Kidney epithelial cell (primary cell): ENCODE measurements at regions not wholly inside any gene's neighbourhood (a gene's known extent, or its start where the extent isn't known, plus 50 kb on each side); places are given as distances from the start of the nearest gene placed in this dataset.

ENCODE experiments used
- DNase-seq: peaks from one replicate; pipeline ENCODE4 v3.0.0-alpha.2; 2010; ENCODE audit warnings: low read depth
- H3K27me3 ChIP-seq: 2 replicates; pipeline ENCODE4 v1.6.0; 2011; ENCODE audit warnings: low read length; ENCODE audit not compliant: control insufficient read depth, insufficient read depth
- H3K36me3 ChIP-seq: 2 replicates; pipeline ENCODE4 v1.5.1; 2011; ENCODE audit warnings: low read length; ENCODE audit not compliant: control insufficient read depth, insufficient read depth
- H3K4me3 ChIP-seq: 2 replicates; pipeline ENCODE4 v1.5.1; 2011; ENCODE audit warnings: low read depth, mild to moderate bottlenecking, control low read depth, low read length
- CTCF ChIP-seq: IDR thresholded peaks from 2 replicates; pipeline ENCODE4 v1.5.1; 2011; ENCODE audit warnings: mild to moderate bottlenecking, moderate library complexity, low read length, control low read depth, inconsistent platforms; ENCODE audit not compliant: insufficient read depth, poor library complexity, severe bottlenecking

DNA sequence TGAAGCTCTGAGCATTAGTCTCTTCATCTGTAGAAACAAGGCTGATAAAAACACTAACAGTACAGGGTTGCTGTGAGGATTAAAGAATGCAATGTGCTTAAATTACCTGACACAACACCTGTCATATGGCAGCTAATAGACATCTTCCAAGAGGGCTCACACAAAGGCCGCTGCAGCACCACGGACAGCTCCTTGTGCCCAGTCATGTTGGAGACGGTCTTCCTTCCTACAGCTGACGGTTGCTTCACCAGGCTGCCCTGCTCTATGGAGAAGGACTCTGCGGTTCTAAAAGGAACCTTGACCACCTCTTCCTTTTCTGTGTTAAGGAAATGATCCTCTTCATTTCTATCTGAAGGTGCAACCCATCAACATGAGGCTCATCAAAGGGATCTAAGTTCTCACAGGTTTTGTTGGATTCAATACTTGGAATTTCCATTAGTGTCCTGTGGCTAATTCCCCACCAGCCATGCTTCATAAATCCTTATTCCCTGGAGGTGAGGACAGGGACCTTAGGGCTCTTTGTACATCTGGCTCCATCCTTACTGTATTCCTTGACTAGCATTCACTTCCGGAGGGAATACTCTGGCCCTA lies 138.9 kb upstream of the CES5A start:
- no peaks in the 10 kb centered on the region for H3K36me3 ChIP-seq
- TF ChIP-seq CTCF = no peak
- H3K4me3 ChIP-seq = no peak overlapping the region
- peak; percentile 12 for DNase-seq
- no peaks in the 10 kb centered on the region for H3K27me3 ChIP-seq

- no peaks in the 10 kb centered on the region for H3K36me3 ChIP-seq
- DNase-seq = no peak
- no peaks in the 10 kb centered on the region for H3K27me3 ChIP-seq
- TF ChIP-seq CTCF = no peak
- no peak overlapping the region for H3K4me3 ChIP-seq
These were observed 137.3 kb upstream of the CES5A start for GRCh38 chr16:56012482-56012811.

DNA sequence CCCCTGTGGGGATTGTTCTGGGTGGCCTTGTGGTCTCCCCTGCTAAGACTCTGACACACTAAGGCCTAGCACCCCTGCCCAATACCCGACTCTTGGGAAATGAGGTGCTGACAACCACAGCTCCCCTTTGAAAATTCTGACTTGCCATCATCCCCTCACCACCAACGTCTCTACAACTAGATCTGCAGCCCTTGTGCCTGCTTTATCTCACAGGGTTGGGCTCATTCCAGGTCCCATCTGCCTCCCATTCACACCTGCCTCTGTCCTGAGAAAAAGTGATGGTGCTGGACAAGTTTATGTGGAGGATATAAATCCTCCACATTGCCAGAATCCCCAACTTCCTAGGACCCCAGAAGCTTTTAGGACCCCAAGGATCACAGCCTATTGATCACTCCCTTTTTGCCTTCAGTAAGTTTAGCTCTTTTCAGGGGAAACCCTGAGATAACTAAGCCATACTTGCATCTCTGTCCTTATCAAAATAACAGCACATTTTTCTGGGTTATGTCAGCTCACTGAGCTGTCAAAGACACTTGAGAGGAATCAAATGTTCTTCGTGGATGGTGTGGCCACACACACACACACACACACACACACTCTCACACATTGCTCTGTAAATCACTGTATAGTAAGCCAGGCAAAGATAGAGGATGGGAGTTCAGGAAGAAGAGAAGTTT lies 136.8 kb upstream of the CES5A start:
- Histone ChIP-seq H3K4me3 (no peak overlapping the region), H3K27me3 (no peaks in the 10 kb centered on the region), H3K36me3 (no peaks in the 10 kb centered on the region)
- DNase-seq = no peak
- no peak for TF ChIP-seq CTCF

- DNase-seq = no peak
- no peak for TF ChIP-seq CTCF
- H3K4me3 ChIP-seq = no peak overlapping the region
- H3K27me3 ChIP-seq = no peaks in the 10 kb centered on the region
- no peaks in the 10 kb centered on the region for H3K36me3 ChIP-seq
These were observed 130.8 kb upstream of the CES5A start for GRCh38 chr16:56005958-56006357.

GRCh38 chr16:55999683-56000082 lies 124.5 kb upstream of the CES5A start:
- DNase-seq = no peak
- Histone ChIP-seq H3K4me3 (no peak overlapping the region), H3K36me3 (no peaks in the 10 kb centered on the region), H3K27me3 (no peaks in the 10 kb centered on the region)
- TF ChIP-seq CTCF = no peak

- TF ChIP-seq CTCF = no peak
- Histone ChIP-seq H3K36me3 (no peaks in the 10 kb centered on the region), H3K4me3 (no peak overlapping the region), H3K27me3 (no peaks in the 10 kb centered on the region)
- DNase-seq = no peak
These were observed 117.9 kb upstream of the CES5A start for GRCh38 chr16:55993088-55993487.
